ENCODE measurements at regions not wholly inside any gene's neighbourhood (a gene's known extent, or its start where the extent isn't known, plus 50 kb on each side); places are given as distances from the start of the nearest gene placed in this dataset.

GRCh38 chr10:124251317-124252065 is 158.1 kb upstream of the CHST15 start (continued):
- TF ChIP-seq PRRX2 (CRISPR knock-in tag; IDR thresholded peaks at IDR 0.05) = no peak
- TF ChIP-seq E2F1 (CRISPR knock-in tag; IDR thresholded peaks at IDR 0.05) = no peak
- no peak for TF ChIP-seq ELF4 (CRISPR knock-in tag; IDR thresholded peaks at IDR 0.05; ENCODE audit: low read depth)

- H3K27me3 Mint-ChIP-seq (ENCODE audit: low read depth) = peaks cover 5% of the 10 kb centered on the region; the same call in 1 of the 2 replicates
- H3K4me3 Mint-ChIP-seq = no peak overlapping the region
- ATAC-seq (no peak), DNase-seq (ENCODE audit: low spot score) (no peak)
- no peaks in the 10 kb centered on the region for H3K4me1 Mint-ChIP-seq
- peaks cover 4% of the 10 kb centered on the region for H3K36me3 Mint-ChIP-seq
- POLR2A ChIA-PET = no interaction called here
- H3K9me3 Mint-ChIP-seq = peaks cover 20% of the 10 kb centered on the region
- TF ChIP-seq STAT6 (CRISPR knock-in tag; conservative IDR thresholded peaks at IDR 0.05; ENCODE audit: low read depth) = no peak
- no peak for TF ChIP-seq ATF1 (CRISPR knock-in tag; IDR thresholded peaks at IDR 0.05)
- TF ChIP-seq MLX (CRISPR knock-in tag; IDR thresholded peaks at IDR 0.05) = no peak
- TF ChIP-seq CDX4 (CRISPR knock-in tag; IDR thresholded peaks at IDR 0.05; ENCODE audit: borderline replicate concordance) = no peak
- TF ChIP-seq CTCF (IDR thresholded peaks at IDR 0.05) = no peak
- no peak for TF ChIP-seq ERG (CRISPR knock-in tag; IDR thresholded peaks at IDR 0.05)
- no peak for TF ChIP-seq PRDM15 (CRISPR knock-in tag; IDR thresholded peaks at IDR 0.05)
- no peak for TF ChIP-seq RORB (CRISPR knock-in tag; IDR thresholded peaks at IDR 0.05)
- no peak for TF ChIP-seq RELA (CRISPR knock-in tag; IDR thresholded peaks at IDR 0.05; ENCODE audit: borderline replicate concordance)
- TF ChIP-seq ZNF281 (CRISPR knock-in tag; IDR thresholded peaks at IDR 0.05) = no peak
- TF ChIP-seq TEAD4 (CRISPR knock-in tag; IDR thresholded peaks at IDR 0.05) = no peak
- no peak for TF ChIP-seq NR2C2 (CRISPR knock-in tag; IDR thresholded peaks at IDR 0.05)
- no peak for TF ChIP-seq E2F1 (CRISPR knock-in tag; IDR thresholded peaks at IDR 0.05)
- TF ChIP-seq ZNF232 (CRISPR knock-in tag; IDR thresholded peaks at IDR 0.05) = no peak
- H3K27ac Mint-ChIP-seq = no peak overlapping the region
- CTCF ChIA-PET = interaction anchor here (0.7 to 4.7 kb wide), 6 partner anchors 32 to 277 kb away, joined by 3 to 26 read pairs (median 3); no protein-coding TSS in a partner anchor
Measured at GRCh38 chr10:124250506-124250905, 157.1 kb upstream of the CHST15 start.

Measured in WTC11 (cell line).